GM21717 (cell line): ENCODE measurements at regions not wholly inside any gene's neighbourhood (a gene's known extent, or its start where the extent isn't known, plus 50 kb on each side); places are given as distances from the start of the nearest gene placed in this dataset.
A peak's percentile ranks its signal among the peaks of the same experiment; 100 is the strongest.
"Not testable (repeated sequence)": the region's sequence is repeated elsewhere in the genome, so short reads cannot be mapped to it uniquely, and the experiment has no call there.

Source experiments
- ATAC-seq: cut with Tn5 transposase; IDR thresholded peaks from one replicate; pipeline ENCODE4 v1.9.1; 2021; ENCODE audit warnings: mild to moderate bottlenecking, moderate library complexity; ENCODE audit not compliant: unreplicated experiment

GRCh38 chr6:97347111-97347510 is 64.1 kb upstream of the MMS22L start:
- ATAC-seq, result no peak

- ATAC-seq, result no peak
These were observed 78.3 kb upstream of the MMS22L start for GRCh38 chr6:97361286-97361685.

GRCh38 chr6:97364327-97364726 is 81.3 kb upstream of the MMS22L start:
- ATAC-seq, result no peak

GRCh38 chr6:97382071-97382470 is 99.1 kb upstream of the MMS22L start:
- not testable (repeated sequence) for ATAC-seq

GRCh38 chr6:97392735-97393134 is 109.7 kb upstream of the MMS22L start:
- no peak for ATAC-seq

- ATAC-seq, result peak; percentile 88
These were observed 111.2 kb upstream of the MMS22L start for GRCh38 chr6:97394160-97394748.

- no peak for ATAC-seq
These were observed 113.9 kb upstream of the MMS22L start for GRCh38 chr6:97396880-97397279.

- no peak for ATAC-seq
These were observed 116.2 kb upstream of the MMS22L start for GRCh38 chr6:97399208-97399607.

GRCh38 chr6:97401533-97401932 is 118.5 kb upstream of the MMS22L start:
- no peak for ATAC-seq

GRCh38 chr6:97405818-97406409 is 122.9 kb upstream of the MMS22L start:
- no peak for ATAC-seq

- no peak for ATAC-seq
These were observed 123.6 kb upstream of the MMS22L start for GRCh38 chr6:97406633-97407032.

- ATAC-seq, result no peak
These were observed 128.6 kb upstream of the MMS22L start for GRCh38 chr6:97411610-97412009.

- ATAC-seq, result no peak
These were observed 129.5 kb upstream of the MMS22L start for GRCh38 chr6:97412511-97412910.

GRCh38 chr6:97422171-97422570 is 139.2 kb upstream of the MMS22L start:
- no peak for ATAC-seq

GRCh38 chr6:97423190-97423589 is 140.2 kb upstream of the MMS22L start:
- ATAC-seq, result peak; percentile 72

- peak; percentile 46 for ATAC-seq
These were observed 144.6 kb upstream of the MMS22L start for GRCh38 chr6:97427648-97428047.

GRCh38 chr6:97437087-97437486 is 154.1 kb upstream of the MMS22L start:
- ATAC-seq, result peak; percentile 56

GRCh38 chr6:97438011-97438671 is 155.1 kb upstream of the MMS22L start:
- peak; percentile 80 for ATAC-seq

GRCh38 chr6:97440590-97441176 is 157.7 kb upstream of the MMS22L start:
- ATAC-seq, result no peak

GRCh38 chr6:97443408-97444080 is 160.5 kb upstream of the MMS22L start:
- ATAC-seq, result no peak

GRCh38 chr6:97445407-97445806 is 162.4 kb upstream of the MMS22L start:
- no peak for ATAC-seq
